ENCODE measurements at regions not wholly inside any gene's neighbourhood (a gene's known extent, or its start where the extent isn't known, plus 50 kb on each side); places are given as distances from the start of the nearest gene placed in this dataset.
"Not testable (repeated sequence)": the region's sequence is repeated elsewhere in the genome, so short reads cannot be mapped to it uniquely, and the experiment has no call there.

DNA sequence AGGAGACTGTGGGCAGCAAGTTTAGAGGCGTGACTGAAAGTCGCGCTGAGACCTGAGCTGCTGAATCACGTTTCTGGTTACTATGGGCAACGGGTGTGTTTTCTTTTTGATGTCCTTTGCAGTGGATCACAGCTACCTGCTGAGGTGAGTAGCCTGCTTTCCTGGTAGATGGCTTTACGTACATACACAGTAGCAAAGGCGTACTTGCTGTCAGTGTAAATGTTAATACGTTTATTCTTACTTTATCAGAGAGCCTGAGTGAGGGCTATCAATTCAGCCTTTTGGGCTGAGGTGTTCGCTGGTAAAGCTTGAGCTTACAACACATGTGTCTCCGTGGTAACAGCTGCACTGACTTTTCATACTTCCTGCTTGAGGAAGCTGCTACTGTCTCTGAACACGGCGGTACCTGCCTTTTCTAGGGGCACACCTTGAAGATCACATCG, 165.1 kb upstream of the CCZ1B start:
- H3K9ac ChIP-seq (replicated peaks in 1 of 4; ENCODE audit: extremely low read depth in 1 of 4, low read depth in 3 of 4, low read length in 3 of 4); H3K56ac ChIP-seq (replicated peaks; ENCODE audit: insufficient read length, low read depth, low read length); H4K8ac ChIP-seq (ENCODE audit: extremely low read depth, insufficient read depth, low read length); H3K4me1 ChIP-seq (replicated peaks in 1 of 4; ENCODE audit: control insufficient read depth in 3 of 4, insufficient read depth in 4 of 4, low read length in 3 of 4); H4K5ac ChIP-seq (ENCODE audit: insufficient read length, low read depth, low read length); H3K18ac ChIP-seq (ENCODE audit: extremely low read depth, low read length); H3K14ac ChIP-seq (ENCODE audit: insufficient read length); H3K23me2 ChIP-seq (ENCODE audit: low read depth, low read length); H3K4me3 ChIP-seq (ENCODE audit: extremely low read depth in 1 of 4, insufficient read depth in 2 of 4, low read depth in 3 of 4, low read length in 4 of 4); H4K91ac ChIP-seq (replicated peaks; ENCODE audit: insufficient read length, low read length); H3K79me1 ChIP-seq (ENCODE audit: low read depth, low read length); DNase-seq (ENCODE audit: low read depth in 1 of 2, low spot score in 2 of 2); H3K4ac ChIP-seq (replicated peaks; ENCODE audit: insufficient read length, low read depth, low read length); H2BK120ac ChIP-seq (replicated peaks; ENCODE audit: low read depth, low read length); H2BK5ac ChIP-seq (ENCODE audit: low read depth, low read length); H2AK5ac ChIP-seq (ENCODE audit: low read depth, low read length); H3K23ac ChIP-seq (ENCODE audit: insufficient read length); H3K36me3 ChIP-seq (ENCODE audit: control insufficient read depth in 2 of 4, insufficient read depth in 4 of 4, low read length in 3 of 4); H3K27ac ChIP-seq (ENCODE audit: low read depth, low read length); H2AFZ ChIP-seq (ENCODE audit: low read length); H3K79me2 ChIP-seq (ENCODE audit: control insufficient read depth in 1 of 2, insufficient read depth in 2 of 2, low read length in 2 of 2); POLR2A ChIA-PET (ENCODE audit: partially characterized antibody); FAIRE-seq; H3K27me3 ChIP-seq (replicated peaks in 1 of 4; ENCODE audit: control insufficient read depth in 3 of 4, extremely low read depth in 1 of 4, insufficient read depth in 3 of 4, low read length in 3 of 4); H4K20me1 ChIP-seq (replicated peaks in 1 of 2; ENCODE audit: control insufficient read depth in 1 of 2, insufficient read depth in 2 of 2, low read length in 2 of 2); H3K9me3 ChIP-seq (ENCODE audit: insufficient read depth in 2 of 2, low read depth in 1 of 2, low read length in 1 of 2); H2BK20ac ChIP-seq (ENCODE audit: low read length): not testable (repeated sequence)
- 63% methylated on average over 13 of the region's 13 CpGs; no CpG with 5 or more reads in 1 of the 2 experiments for WGBS, 2 experiments (ENCODE audit: extremely low coverage in 1 of 2, insufficient coverage in 1 of 2, insufficient read length in 1 of 2, insufficient replicate concordance in 2 of 2, low coverage in 1 of 2, low lambda C conversion rate in 2 of 2, missing lambda C conversion rate in 1 of 2)
- TF ChIP-seq BACH1 (IDR thresholded peaks at IDR 0.05; ENCODE audit: low read length): peak; percentile 46; the same call in 1 of the 2 replicates
- H2BK15ac ChIP-seq (ENCODE audit: low read length): peak overlapping the region; percentile 61; the same call in 1 of the 2 replicates
- 0 out of 2 replicates have a peak overlapping the region, but pooled peaks have one; percentile 50 for H2BK12ac ChIP-seq (ENCODE audit: low read depth, low read length)
- peak overlapping the region in 1 of 2 experiments; percentile 14; a peak in 1 of 4 replicates for H3K4me2 ChIP-seq (ENCODE audit: insufficient read depth in 1 of 2, low read depth in 2 of 2, low read length in 2 of 2)
- CTCF ChIA-PET (ENCODE audit: partially characterized antibody): interaction anchor here (1.4 kb wide), 1 partner anchor 109 kb away, joined by 4 read pairs; no protein-coding TSS in a partner anchor

GRCh38 chr7:6991686-6992085, 165.6 kb upstream of the CCZ1B start:
- Histone ChIP-seq H2BK15ac (ENCODE audit: low read length) (0 out of 2 replicates have a peak overlapping the region, but pooled peaks have one; percentile 61), H3K4me2 (ENCODE audit: insufficient read depth in 1 of 2, low read depth in 2 of 2, low read length in 2 of 2) (peak overlapping the region in 1 of 2 experiments; percentile 14; a peak in 1 of 4 replicates)
- H3K56ac ChIP-seq (replicated peaks; ENCODE audit: insufficient read length, low read depth, low read length); H2BK5ac ChIP-seq (ENCODE audit: low read depth, low read length); H2AK5ac ChIP-seq (ENCODE audit: low read depth, low read length); H3K4me3 ChIP-seq (ENCODE audit: extremely low read depth in 1 of 4, insufficient read depth in 2 of 4, low read depth in 3 of 4, low read length in 4 of 4); H3K23me2 ChIP-seq (ENCODE audit: low read depth, low read length); POLR2A ChIA-PET (ENCODE audit: partially characterized antibody); H2BK12ac ChIP-seq (ENCODE audit: low read depth, low read length); H3K79me1 ChIP-seq (ENCODE audit: low read depth, low read length); H3K9ac ChIP-seq (replicated peaks in 1 of 4; ENCODE audit: extremely low read depth in 1 of 4, low read depth in 3 of 4, low read length in 3 of 4); H4K5ac ChIP-seq (ENCODE audit: insufficient read length, low read depth, low read length); H2BK20ac ChIP-seq (ENCODE audit: low read length); H3K36me3 ChIP-seq (ENCODE audit: control insufficient read depth in 2 of 4, insufficient read depth in 4 of 4, low read length in 3 of 4); H4K20me1 ChIP-seq (replicated peaks in 1 of 2; ENCODE audit: control insufficient read depth in 1 of 2, insufficient read depth in 2 of 2, low read length in 2 of 2); H4K91ac ChIP-seq (replicated peaks; ENCODE audit: insufficient read length, low read length); H3K23ac ChIP-seq (ENCODE audit: insufficient read length); H3K18ac ChIP-seq (ENCODE audit: extremely low read depth, low read length); DNase-seq (ENCODE audit: low read depth in 1 of 2, low spot score in 2 of 2); FAIRE-seq; H3K9me3 ChIP-seq (ENCODE audit: insufficient read depth in 2 of 2, low read depth in 1 of 2, low read length in 1 of 2); H3K14ac ChIP-seq (ENCODE audit: insufficient read length); H3K27me3 ChIP-seq (replicated peaks in 1 of 4; ENCODE audit: control insufficient read depth in 3 of 4, extremely low read depth in 1 of 4, insufficient read depth in 3 of 4, low read length in 3 of 4); H3K27ac ChIP-seq (ENCODE audit: low read depth, low read length); H3K4ac ChIP-seq (replicated peaks; ENCODE audit: insufficient read length, low read depth, low read length); H3K4me1 ChIP-seq (replicated peaks in 1 of 4; ENCODE audit: control insufficient read depth in 3 of 4, insufficient read depth in 4 of 4, low read length in 3 of 4); H3K79me2 ChIP-seq (ENCODE audit: control insufficient read depth in 1 of 2, insufficient read depth in 2 of 2, low read length in 2 of 2); H2AFZ ChIP-seq (ENCODE audit: low read length); H4K8ac ChIP-seq (ENCODE audit: extremely low read depth, insufficient read depth, low read length); H2BK120ac ChIP-seq (replicated peaks; ENCODE audit: low read depth, low read length): not testable (repeated sequence)
- WGBS, 2 experiments (ENCODE audit: extremely low coverage in 1 of 2, insufficient coverage in 1 of 2, insufficient read length in 1 of 2, insufficient replicate concordance in 2 of 2, low coverage in 1 of 2, low lambda C conversion rate in 2 of 2, missing lambda C conversion rate in 1 of 2): 76% methylated on average over 12 of the region's 12 CpGs; no CpG with 5 or more reads in 1 of the 2 experiments
- CTCF ChIA-PET (ENCODE audit: partially characterized antibody): interaction anchor here (1.4 kb wide), 1 partner anchor 108 kb away, joined by 4 read pairs; no protein-coding TSS in a partner anchor
